HEK293 (cell line): ENCODE measurements at regions not wholly inside any gene's neighbourhood (a gene's known extent, or its start where the extent isn't known, plus 50 kb on each side); places are given as distances from the start of the nearest gene placed in this dataset.

Experiments used
- CTCF ChIA-PET: fragments of 350-600 bp; formaldehyde crosslinking; extraction: SDS; loops from one replicate; lab custom pipeline; 2021; ENCODE audit warnings: antibody characterized with exemption; lab: Yijun Ruan, JAX
- POLR2A ChIA-PET: fragments of 300-600 bp; formaldehyde crosslinking; extraction: SDS; loops from one replicate; lab custom pipeline; 2020; ENCODE audit warnings: antibody characterized with exemption, inconsistent platforms; lab: Yijun Ruan, JAX
- H3K27ac ChIP-seq: fragments of 200-500 bp; sonication (Bioruptor generic); 2 replicates; pipeline ENCODE4 v1.5.1; 2014; ENCODE audit warnings: low read depth, low read length, control low read depth, inconsistent platforms; ENCODE audit errors: extremely low read depth
- H3K36me3 ChIP-seq, 2 experiments: fragments of 200-500 bp in 1 of 2; sonication (Bioruptor generic) in 1 of 2; 1 replicate in 1 of 2; 2 replicates in 1 of 2; pipeline ENCODE4 v1.5.1; 2014 to 2017; ENCODE audit warnings: inconsistent platforms in 2 of 2, low read length in 2 of 2; ENCODE audit not compliant: control insufficient read depth in 2 of 2, insufficient read depth in 1 of 2
- H3K4me1 ChIP-seq: fragments of 200-500 bp; sonication (Bioruptor generic); 2 replicates; pipeline ENCODE4 v1.5.1; 2014; ENCODE audit warnings: mild to moderate bottlenecking, low read length, inconsistent platforms; ENCODE audit not compliant: control insufficient read depth, insufficient read depth
- H3K4me3 ChIP-seq: 2 replicates; pipeline ENCODE4 v1.5.1; 2011; ENCODE audit warnings: low read depth, mild to moderate bottlenecking, control low read depth, low read length, moderate library complexity
- H3K9me3 ChIP-seq: fragments of 200-500 bp; sonication (Bioruptor generic); 2 replicates; pipeline ENCODE4 v1.5.1; 2014; ENCODE audit warnings: low read depth, low read length, inconsistent platforms; ENCODE audit not compliant: control insufficient read depth, insufficient read depth
- GLIS2 ChIP-seq: fragments of 450-650 bp; formaldehyde crosslinking; IDR thresholded peaks from 2 replicates; pipeline ENCODE4 v1.5.1; 2016; ENCODE audit warnings: missing biosample characterization, missing genetic modification characterization
- KLF16 ChIP-seq: fragments of 450-650 bp; formaldehyde crosslinking; IDR thresholded peaks from 2 replicates; pipeline ENCODE4 v1.5.1; 2017; ENCODE audit warnings: missing biosample characterization, missing genetic modification characterization
- KLF9 ChIP-seq: fragments of 450-650 bp; formaldehyde crosslinking; IDR thresholded peaks from 2 replicates; pipeline ENCODE4 v1.5.1; 2016; ENCODE audit warnings: missing biosample characterization, missing genetic modification characterization, low read depth
- ZNF148 ChIP-seq: fragments of 450-650 bp; formaldehyde crosslinking; IDR thresholded peaks from 2 replicates; pipeline ENCODE4 v1.5.0; 2017; ENCODE audit warnings: missing biosample characterization, missing genetic modification characterization, borderline replicate concordance
- ZNF155 ChIP-seq: fragments of 450-650 bp; formaldehyde crosslinking; IDR thresholded peaks from 2 replicates; pipeline ENCODE4 v1.5.1; 2016; ENCODE audit warnings: missing biosample characterization, missing genetic modification characterization
- ZNF174 ChIP-seq: fragments of 450-650 bp; formaldehyde crosslinking; IDR thresholded peaks from 2 replicates; pipeline ENCODE4 v1.5.0; 2017; ENCODE audit warnings: missing biosample characterization, mild to moderate bottlenecking, missing genetic modification characterization
- ZNF18 ChIP-seq: fragments of 450-650 bp; formaldehyde crosslinking; IDR thresholded peaks from 2 replicates; pipeline ENCODE4 v1.5.1; 2016; ENCODE audit warnings: missing biosample characterization, missing genetic modification characterization
- ZNF211 ChIP-seq: fragments of 450-650 bp; formaldehyde crosslinking; IDR thresholded peaks from 2 replicates; pipeline ENCODE4 v1.5.1; 2016; ENCODE audit warnings: low read depth, missing biosample characterization, missing genetic modification characterization
- ZNF248 ChIP-seq: fragments of 450-650 bp; formaldehyde crosslinking; IDR thresholded peaks from 2 replicates; pipeline ENCODE4 v1.5.1; 2017; ENCODE audit warnings: missing biosample characterization, missing genetic modification characterization
- ZNF354C ChIP-seq: fragments of 450-650 bp; formaldehyde crosslinking; IDR thresholded peaks from 2 replicates; pipeline ENCODE4 v1.5.1; 2016; ENCODE audit warnings: missing biosample characterization, missing genetic modification characterization, low read depth, borderline replicate concordance
- ZNF513 ChIP-seq: fragments of 450-650 bp; IDR thresholded peaks from 2 replicates; pipeline ENCODE4 v1.5.1; 2018; ENCODE audit warnings: missing biosample characterization, missing genetic modification characterization
- ZNF529 ChIP-seq: fragments of 450-650 bp; formaldehyde crosslinking; IDR thresholded peaks from 2 replicates; pipeline ENCODE4 v1.5.1; 2017; ENCODE audit warnings: missing genetic modification characterization, missing biosample characterization; ENCODE audit not compliant: insufficient replicate concordance
- ZNF549 ChIP-seq: fragments of 450-650 bp; IDR thresholded peaks from 2 replicates; pipeline ENCODE4 v1.5.1; 2018; ENCODE audit warnings: missing biosample characterization, missing genetic modification characterization, mild to moderate bottlenecking, inconsistent platforms, moderate library complexity
- ZNF629 ChIP-seq: fragments of 450-650 bp; formaldehyde crosslinking; IDR thresholded peaks from 2 replicates; pipeline ENCODE4 v1.5.1; 2017; ENCODE audit warnings: missing biosample characterization, missing genetic modification characterization
- ZNF670 ChIP-seq: fragments of 450-650 bp; formaldehyde crosslinking; IDR thresholded peaks from 2 replicates; pipeline ENCODE4 v1.5.1; 2016; ENCODE audit warnings: missing biosample characterization, missing genetic modification characterization, low read depth
- ZNF677 ChIP-seq: fragments of 450-650 bp; IDR thresholded peaks from 2 replicates; pipeline ENCODE4 v1.5.0; 2018; ENCODE audit warnings: missing biosample characterization, mild to moderate bottlenecking, missing genetic modification characterization, moderate library complexity
- ZNF792 ChIP-seq: fragments of 450-650 bp; formaldehyde crosslinking; IDR thresholded peaks from 2 replicates; pipeline ENCODE4 v1.5.1; 2016; ENCODE audit warnings: missing biosample characterization, missing genetic modification characterization
- ZSCAN18 ChIP-seq: fragments of 450-650 bp; formaldehyde crosslinking; IDR thresholded peaks from 2 replicates; pipeline ENCODE4 v1.5.1; 2016; ENCODE audit warnings: missing biosample characterization, missing genetic modification characterization
- ZXDB ChIP-seq: fragments of 450-650 bp; formaldehyde crosslinking; IDR thresholded peaks from 2 replicates; pipeline ENCODE4 v1.5.1; 2016; ENCODE audit warnings: missing biosample characterization, missing genetic modification characterization

GRCh38 chr11:38060920-38061319 is 1462.9 kb upstream of the RAG2 start:
- TF ChIP-seq ZNF792 (tag by site-specific recombination) (no peak), ZXDB (no peak), KLF9 (no peak), ZNF629 (tag by site-specific recombination) (no peak), ZNF549 (no peak), ZNF513 (tag by site-specific recombination) (no peak), ZNF529 (tag by site-specific recombination) (no peak), ZNF670 (tag by site-specific recombination) (no peak)
- no peak overlapping the region for H3K4me3 ChIP-seq
- no peaks in the 10 kb centered on the region for H3K4me1 ChIP-seq
- no peaks in the 10 kb centered on the region for H3K9me3 ChIP-seq
- ChIA-PET POLR2A (no interaction called here), CTCF (no interaction called here)
- no peak overlapping the region for H3K27ac ChIP-seq
- no peaks in the 10 kb centered on the region for H3K36me3 ChIP-seq

- CTCF ChIA-PET = interaction anchor here (0.6 kb wide), 1 partner anchor 9 kb away, joined by 3 read pairs; no protein-coding TSS in a partner anchor
- no peaks in the 10 kb centered on the region for H3K9me3 ChIP-seq
- TF ChIP-seq ZNF155 = no peak
- no peak for TF ChIP-seq ZNF174 (tag by site-specific recombination)
- no peak for TF ChIP-seq ZNF18
- TF ChIP-seq ZSCAN18 (tag by site-specific recombination) = no peak
- no peak for TF ChIP-seq ZNF148 (tag by site-specific recombination)
- no peak for TF ChIP-seq GLIS2 (tag by site-specific recombination)
- TF ChIP-seq ZNF211 (tag by site-specific recombination) = no peak
- TF ChIP-seq ZNF354C (tag by site-specific recombination) = no peak
- TF ChIP-seq ZNF792 (tag by site-specific recombination) = no peak
- TF ChIP-seq ZNF677 = no peak
- no peak for TF ChIP-seq ZNF248 (tag by site-specific recombination)
- TF ChIP-seq KLF16 (tag by site-specific recombination) = no peak
- no peaks in the 10 kb centered on the region for H3K4me1 ChIP-seq
- no peak overlapping the region for H3K4me3 ChIP-seq
- H3K36me3 ChIP-seq = no peaks in the 10 kb centered on the region
- no peak overlapping the region for H3K27ac ChIP-seq
- POLR2A ChIA-PET = no interaction called here
Observed at GRCh38 chr11:38060136-38060535, 1462.1 kb upstream of the RAG2 start.
